ENCODE measurements at regions not wholly inside any gene's neighbourhood (a gene's known extent, or its start where the extent isn't known, plus 50 kb on each side); places are given as distances from the start of the nearest gene placed in this dataset.

DNA sequence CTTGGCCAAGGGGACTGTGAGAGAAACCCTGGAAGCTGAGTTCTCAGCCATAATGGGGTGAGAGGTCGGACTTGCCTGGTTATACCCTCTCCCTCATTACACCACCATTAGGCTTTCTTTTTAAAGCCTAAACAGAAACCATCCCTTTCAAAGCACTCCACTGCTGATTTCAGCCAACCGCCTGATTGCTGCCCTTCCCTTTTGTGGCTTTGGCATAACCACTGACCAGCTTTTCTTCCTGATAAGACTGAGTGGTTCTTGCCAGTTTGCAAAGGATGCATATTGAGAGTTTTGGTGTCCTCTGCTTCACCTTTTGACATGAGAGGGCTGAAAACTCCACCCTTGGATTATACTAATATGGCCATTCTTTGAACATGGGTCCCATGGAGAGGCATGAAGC, 308.2 kb upstream of the GOT2 start:
- TF ChIP-seq EGR1 (IDR thresholded peaks at IDR 0.05; ENCODE audit: low read depth in 2 of 2) (no peak), ATF3 (IDR thresholded peaks at IDR 0.05) (no peak), JUND (IDR thresholded peaks at IDR 0.05) (no peak), NR2F2 (IDR thresholded peaks at IDR 0.05) (no peak), HNF4A (conservative IDR thresholded peaks at IDR 0.05) (no peak), CTCF (IDR thresholded peaks at IDR 0.05; ENCODE audit: low read depth, low read length, missing input control) (no peak), FOXA2 (IDR thresholded peaks at IDR 0.05) (no peak), RXRA (IDR thresholded peaks at IDR 0.05) (no peak), SP1 (IDR thresholded peaks at IDR 0.05) (no peak), YY1 (IDR thresholded peaks at IDR 0.05) (no peak), RAD21 (IDR thresholded peaks at IDR 0.05) (no peak), GABPA (IDR thresholded peaks at IDR 0.05 in 1 of 2, conservative IDR thresholded peaks at IDR 0.05 in 1 of 2) (no peak), HNF4G (IDR thresholded peaks at IDR 0.05) (no peak)
- TF ChIP-seq, protein P1, sequence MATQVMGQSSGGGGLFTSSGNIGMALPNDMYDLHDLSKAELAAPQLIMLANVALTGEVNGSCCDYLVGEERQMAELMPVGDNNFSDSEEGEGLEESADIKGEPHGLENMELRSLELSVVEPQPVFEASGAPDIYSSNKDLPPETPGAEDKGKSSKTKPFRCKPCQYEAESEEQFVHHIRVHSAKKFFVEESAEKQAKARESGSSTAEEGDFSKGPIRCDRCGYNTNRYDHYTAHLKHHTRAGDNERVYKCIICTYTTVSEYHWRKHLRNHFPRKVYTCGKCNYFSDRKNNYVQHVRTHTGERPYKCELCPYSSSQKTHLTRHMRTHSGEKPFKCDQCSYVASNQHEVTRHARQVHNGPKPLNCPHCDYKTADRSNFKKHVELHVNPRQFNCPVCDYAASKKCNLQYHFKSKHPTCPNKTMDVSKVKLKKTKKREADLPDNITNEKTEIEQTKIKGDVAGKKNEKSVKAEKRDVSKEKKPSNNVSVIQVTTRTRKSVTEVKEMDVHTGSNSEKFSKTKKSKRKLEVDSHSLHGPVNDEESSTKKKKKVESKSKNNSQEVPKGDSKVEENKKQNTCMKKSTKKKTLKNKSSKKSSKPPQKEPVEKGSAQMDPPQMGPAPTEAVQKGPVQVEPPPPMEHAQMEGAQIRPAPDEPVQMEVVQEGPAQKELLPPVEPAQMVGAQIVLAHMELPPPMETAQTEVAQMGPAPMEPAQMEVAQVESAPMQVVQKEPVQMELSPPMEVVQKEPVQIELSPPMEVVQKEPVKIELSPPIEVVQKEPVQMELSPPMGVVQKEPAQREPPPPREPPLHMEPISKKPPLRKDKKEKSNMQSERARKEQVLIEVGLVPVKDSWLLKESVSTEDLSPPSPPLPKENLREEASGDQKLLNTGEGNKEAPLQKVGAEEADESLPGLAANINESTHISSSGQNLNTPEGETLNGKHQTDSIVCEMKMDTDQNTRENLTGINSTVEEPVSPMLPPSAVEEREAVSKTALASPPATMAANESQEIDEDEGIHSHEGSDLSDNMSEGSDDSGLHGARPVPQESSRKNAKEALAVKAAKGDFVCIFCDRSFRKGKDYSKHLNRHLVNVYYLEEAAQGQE (IDR thresholded peaks at IDR 0.05): no peak
- TF ChIP-seq, protein P2, sequence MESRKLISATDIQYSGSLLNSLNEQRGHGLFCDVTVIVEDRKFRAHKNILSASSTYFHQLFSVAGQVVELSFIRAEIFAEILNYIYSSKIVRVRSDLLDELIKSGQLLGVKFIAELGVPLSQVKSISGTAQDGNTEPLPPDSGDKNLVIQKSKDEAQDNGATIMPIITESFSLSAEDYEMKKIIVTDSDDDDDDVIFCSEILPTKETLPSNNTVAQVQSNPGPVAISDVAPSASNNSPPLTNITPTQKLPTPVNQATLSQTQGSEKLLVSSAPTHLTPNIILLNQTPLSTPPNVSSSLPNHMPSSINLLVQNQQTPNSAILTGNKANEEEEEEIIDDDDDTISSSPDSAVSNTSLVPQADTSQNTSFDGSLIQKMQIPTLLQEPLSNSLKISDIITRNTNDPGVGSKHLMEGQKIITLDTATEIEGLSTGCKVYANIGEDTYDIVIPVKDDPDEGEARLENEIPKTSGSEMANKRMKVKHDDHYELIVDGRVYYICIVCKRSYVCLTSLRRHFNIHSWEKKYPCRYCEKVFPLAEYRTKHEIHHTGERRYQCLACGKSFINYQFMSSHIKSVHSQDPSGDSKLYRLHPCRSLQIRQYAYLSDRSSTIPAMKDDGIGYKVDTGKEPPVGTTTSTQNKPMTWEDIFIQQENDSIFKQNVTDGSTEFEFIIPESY (IDR thresholded peaks at IDR 0.05): no peak
- TF ChIP-seq, protein P3, sequence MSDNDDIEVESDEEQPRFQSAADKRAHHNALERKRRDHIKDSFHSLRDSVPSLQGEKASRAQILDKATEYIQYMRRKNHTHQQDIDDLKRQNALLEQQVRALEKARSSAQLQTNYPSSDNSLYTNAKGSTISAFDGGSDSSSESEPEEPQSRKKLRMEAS (IDR thresholded peaks at IDR 0.05): no peak
- H3K9ac ChIP-seq (ENCODE audit: low read depth in 1 of 2, low read length in 2 of 2): no peak overlapping the region
- H3K36me3 ChIP-seq (ENCODE audit: control insufficient read depth in 4 of 4, insufficient read depth in 3 of 4, low read depth in 1 of 4, low read length in 3 of 4): no peaks in the 10 kb centered on the region
- H3K27ac ChIP-seq (ENCODE audit: low read depth in 1 of 2, low read length in 2 of 2): no peak overlapping the region
- H3K9me3 ChIP-seq (ENCODE audit: control insufficient read depth in 4 of 4, low read length in 3 of 4): no peaks in the 10 kb centered on the region
- no peaks in the 10 kb centered on the region for H3K4me1 ChIP-seq (ENCODE audit: control insufficient read depth in 4 of 4, insufficient read depth in 4 of 4, low read length in 3 of 4)
- DNase-seq (ENCODE audit: low spot score): no peak
- H3K27me3 ChIP-seq (ENCODE audit: control insufficient read depth in 4 of 4, insufficient read depth in 4 of 4, low read length in 3 of 4): no peaks in the 10 kb centered on the region
- H3K4me3 ChIP-seq (ENCODE audit: low read depth in 1 of 3, low read length in 3 of 3): no peak overlapping the region
- 80% methylated on average over 2 of the region's 2 CpGs for WGBS

Data from liver (tissue), 8 donors.